Cardiac fibroblast (primary cell): ENCODE measurements at regions not wholly inside any gene's neighbourhood (a gene's known extent, or its start where the extent isn't known, plus 50 kb on each side); places are given as distances from the start of the nearest gene placed in this dataset.

ENCODE experiments used
- DNase-seq, 2 donors: peaks; one replicate each; pipeline versions ENCODE4 v3.0.0 to v3.0.0-alpha.2; 2010; ENCODE audit warnings: low read depth in 2 of 2
- H3K4me3 ChIP-seq, 2 donors: replicated peaks in 1 of 2; 1 replicate in 1 of 2; 2 replicates in 1 of 2; pipeline ENCODE4 v1.5.1; 2011; ENCODE audit warnings: low read depth in 2 of 2, low read length in 2 of 2, mild to moderate bottlenecking in 2 of 2, moderate library complexity in 1 of 2
- TF ChIP-seq, protein P1 (sequence below): IDR thresholded peaks from one replicate; pipeline ENCODE4 v1.5.1; 2011; ENCODE audit warnings: low read depth, mild to moderate bottlenecking, low read length, inconsistent platforms

- no peak for DNase-seq
- H3K4me3 ChIP-seq: no peak overlapping the region
- TF ChIP-seq, protein P1, sequence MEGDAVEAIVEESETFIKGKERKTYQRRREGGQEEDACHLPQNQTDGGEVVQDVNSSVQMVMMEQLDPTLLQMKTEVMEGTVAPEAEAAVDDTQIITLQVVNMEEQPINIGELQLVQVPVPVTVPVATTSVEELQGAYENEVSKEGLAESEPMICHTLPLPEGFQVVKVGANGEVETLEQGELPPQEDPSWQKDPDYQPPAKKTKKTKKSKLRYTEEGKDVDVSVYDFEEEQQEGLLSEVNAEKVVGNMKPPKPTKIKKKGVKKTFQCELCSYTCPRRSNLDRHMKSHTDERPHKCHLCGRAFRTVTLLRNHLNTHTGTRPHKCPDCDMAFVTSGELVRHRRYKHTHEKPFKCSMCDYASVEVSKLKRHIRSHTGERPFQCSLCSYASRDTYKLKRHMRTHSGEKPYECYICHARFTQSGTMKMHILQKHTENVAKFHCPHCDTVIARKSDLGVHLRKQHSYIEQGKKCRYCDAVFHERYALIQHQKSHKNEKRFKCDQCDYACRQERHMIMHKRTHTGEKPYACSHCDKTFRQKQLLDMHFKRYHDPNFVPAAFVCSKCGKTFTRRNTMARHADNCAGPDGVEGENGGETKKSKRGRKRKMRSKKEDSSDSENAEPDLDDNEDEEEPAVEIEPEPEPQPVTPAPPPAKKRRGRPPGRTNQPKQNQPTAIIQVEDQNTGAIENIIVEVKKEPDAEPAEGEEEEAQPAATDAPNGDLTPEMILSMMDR: no peak
Measured at GRCh38 chr2:146784602-146785001, 1060.2 kb upstream of the ACVR2A start.

- no peak for DNase-seq
- no peak overlapping the region for H3K4me3 ChIP-seq
- TF ChIP-seq, protein P1: no peak
Measured at GRCh38 chr2:146777181-146777580, 1067.6 kb upstream of the ACVR2A start.

- H3K4me3 ChIP-seq: no peak overlapping the region
- no peak for DNase-seq
- TF ChIP-seq, protein P1: no peak
Measured at GRCh38 chr2:146776596-146776995, 1068.2 kb upstream of the ACVR2A start.

DNA sequence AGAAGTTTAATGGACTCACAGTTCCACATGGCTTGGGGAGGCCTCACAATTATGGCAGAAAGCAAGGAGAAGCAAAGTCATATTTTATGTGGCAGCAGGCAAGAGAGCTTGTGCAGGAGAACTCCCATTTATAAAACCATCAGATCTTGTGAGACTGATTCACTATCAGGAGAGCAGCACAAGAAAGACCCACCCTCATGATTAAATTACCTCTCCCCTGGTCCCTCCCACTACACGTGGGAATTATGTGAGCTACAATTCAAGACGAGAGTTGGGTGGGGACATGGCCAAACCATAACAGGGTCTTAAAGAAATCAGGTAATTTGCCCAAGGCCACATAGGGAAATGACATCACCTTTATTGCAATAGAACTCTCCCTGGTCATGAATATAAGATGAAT is 1073.3 kb upstream of the ACVR2A start:
- TF ChIP-seq, protein P1: no peak

DNA sequence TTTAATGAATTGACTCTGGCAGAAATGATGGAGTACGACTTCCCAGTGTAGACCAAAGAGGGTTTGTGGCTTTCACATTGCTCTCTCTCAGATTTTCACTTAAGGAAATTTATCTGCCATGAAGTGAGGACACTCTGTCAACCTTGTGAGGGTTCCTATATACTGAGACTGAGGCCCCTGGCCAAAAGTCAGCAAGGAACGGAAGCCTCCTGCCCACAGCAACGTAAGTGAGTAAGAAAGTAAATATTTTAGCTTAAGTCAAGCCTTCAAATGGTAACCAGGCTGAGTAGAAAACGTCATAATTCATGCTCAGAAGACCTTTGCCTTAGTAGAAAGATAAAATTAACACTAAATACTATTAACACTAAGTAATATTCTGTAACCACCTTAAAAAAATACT is 1080.5 kb upstream of the ACVR2A start:
- TF ChIP-seq, protein P1: no peak
- peak; percentile 5 to 33 for DNase-seq
- no peak overlapping the region for H3K4me3 ChIP-seq

More for the DNA sequence above, 1073.3 kb upstream of the ACVR2A start:
- no peak overlapping the region for H3K4me3 ChIP-seq
- DNase-seq: no peak

DNA sequence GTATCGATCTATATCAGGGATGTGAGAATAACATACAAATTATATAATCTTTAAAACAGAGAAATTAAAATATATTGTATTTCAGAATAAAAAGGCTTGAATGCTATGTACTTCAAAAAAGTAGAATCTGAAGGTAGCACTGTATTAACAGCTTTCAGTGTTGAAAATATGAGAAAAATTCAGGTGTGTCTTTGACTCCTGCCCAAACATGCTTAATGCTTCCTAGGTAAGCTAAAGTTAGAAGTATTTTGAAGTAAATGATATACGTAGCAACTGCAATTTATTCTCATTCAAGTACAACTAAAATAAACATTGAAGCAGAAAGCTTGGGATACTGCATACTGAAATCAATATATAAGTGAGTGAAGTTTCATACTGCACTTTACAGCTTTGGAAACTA is 1082.0 kb upstream of the ACVR2A start:
- H3K4me3 ChIP-seq: no peak overlapping the region
- TF ChIP-seq, protein P1: no peak
- no peak for DNase-seq

DNA sequence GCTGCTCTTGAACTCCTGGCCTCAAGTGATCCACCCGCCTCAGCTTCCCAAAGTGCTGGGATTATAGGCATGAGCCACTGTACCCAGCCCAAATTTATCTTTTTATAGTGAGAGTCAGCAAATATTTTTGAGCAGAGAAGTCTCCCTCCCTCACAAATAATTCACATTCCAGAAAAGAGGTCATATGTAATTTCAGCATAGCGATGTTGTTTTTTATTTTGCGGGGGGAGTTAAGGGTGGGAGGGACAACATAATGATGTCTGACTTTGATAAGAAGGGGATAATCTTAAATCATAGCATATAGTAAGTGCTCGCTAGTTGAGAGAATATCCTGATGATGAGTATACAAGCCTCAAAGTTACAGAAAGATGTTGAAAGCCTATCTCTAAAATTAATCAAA is 1090.2 kb upstream of the ACVR2A start:
- no peak for DNase-seq
- no peak overlapping the region for H3K4me3 ChIP-seq
- TF ChIP-seq, protein P1: no peak
